ENCODE measurements at regions not wholly inside any gene's neighbourhood (a gene's known extent, or its start where the extent isn't known, plus 50 kb on each side); places are given as distances from the start of the nearest gene placed in this dataset.

DNA sequence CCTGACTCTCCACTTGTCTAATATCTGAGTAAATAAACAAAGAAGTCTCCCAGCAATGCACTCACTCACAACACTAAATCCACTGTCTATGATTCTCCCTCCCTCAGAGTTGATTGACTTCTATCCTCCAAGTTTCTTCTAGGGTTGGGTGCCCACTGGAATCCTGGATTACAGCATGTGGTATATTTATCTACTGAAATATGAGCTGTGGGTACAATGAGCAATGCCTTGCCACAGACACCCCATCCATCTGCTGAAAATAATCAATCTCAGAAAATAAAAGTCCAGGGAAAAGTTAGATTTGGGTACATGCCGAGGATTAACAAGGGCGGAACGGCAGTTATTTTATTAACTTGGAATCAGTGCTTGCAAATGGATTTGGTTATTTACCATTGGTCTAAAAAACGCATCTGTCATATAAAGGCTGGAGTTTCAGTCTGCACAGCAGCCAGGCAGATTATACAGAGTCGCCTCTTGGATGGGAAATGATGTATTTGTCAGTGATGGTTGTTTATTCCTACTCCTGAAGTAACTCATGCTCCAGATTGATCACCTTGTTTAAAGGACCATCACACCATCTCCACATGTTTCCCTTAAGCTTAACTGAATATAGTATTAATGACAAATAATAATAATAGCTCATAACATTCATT, 193.9 kb upstream of the SOX9 start:
- ATAC-seq: no peak
- no peak for DNase-seq
- no peak overlapping the region for H3K4me3 ChIP-seq
- no peaks in the 10 kb centered on the region for H3K36me3 ChIP-seq
- WGBS (ENCODE audit: insufficient coverage, low coverage, low lambda C conversion rate, missing lambda C conversion rate): 72% methylated on average over 5 of the region's 5 CpGs
- H3K4me1 ChIP-seq: no peaks in the 10 kb centered on the region
- no peaks in the 10 kb centered on the region for H3K27me3 ChIP-seq
- TF ChIP-seq POLR2A (IDR thresholded peaks at IDR 0.05): no peak
- TF ChIP-seq, protein P1, sequence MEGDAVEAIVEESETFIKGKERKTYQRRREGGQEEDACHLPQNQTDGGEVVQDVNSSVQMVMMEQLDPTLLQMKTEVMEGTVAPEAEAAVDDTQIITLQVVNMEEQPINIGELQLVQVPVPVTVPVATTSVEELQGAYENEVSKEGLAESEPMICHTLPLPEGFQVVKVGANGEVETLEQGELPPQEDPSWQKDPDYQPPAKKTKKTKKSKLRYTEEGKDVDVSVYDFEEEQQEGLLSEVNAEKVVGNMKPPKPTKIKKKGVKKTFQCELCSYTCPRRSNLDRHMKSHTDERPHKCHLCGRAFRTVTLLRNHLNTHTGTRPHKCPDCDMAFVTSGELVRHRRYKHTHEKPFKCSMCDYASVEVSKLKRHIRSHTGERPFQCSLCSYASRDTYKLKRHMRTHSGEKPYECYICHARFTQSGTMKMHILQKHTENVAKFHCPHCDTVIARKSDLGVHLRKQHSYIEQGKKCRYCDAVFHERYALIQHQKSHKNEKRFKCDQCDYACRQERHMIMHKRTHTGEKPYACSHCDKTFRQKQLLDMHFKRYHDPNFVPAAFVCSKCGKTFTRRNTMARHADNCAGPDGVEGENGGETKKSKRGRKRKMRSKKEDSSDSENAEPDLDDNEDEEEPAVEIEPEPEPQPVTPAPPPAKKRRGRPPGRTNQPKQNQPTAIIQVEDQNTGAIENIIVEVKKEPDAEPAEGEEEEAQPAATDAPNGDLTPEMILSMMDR (IDR thresholded peaks at IDR 0.05): no peak
- intact Hi-C loops (cut with DNase I): no loop called here
- H3K9me3 ChIP-seq: no peaks in the 10 kb centered on the region
- H3K27ac ChIP-seq: no peak overlapping the region

DNA sequence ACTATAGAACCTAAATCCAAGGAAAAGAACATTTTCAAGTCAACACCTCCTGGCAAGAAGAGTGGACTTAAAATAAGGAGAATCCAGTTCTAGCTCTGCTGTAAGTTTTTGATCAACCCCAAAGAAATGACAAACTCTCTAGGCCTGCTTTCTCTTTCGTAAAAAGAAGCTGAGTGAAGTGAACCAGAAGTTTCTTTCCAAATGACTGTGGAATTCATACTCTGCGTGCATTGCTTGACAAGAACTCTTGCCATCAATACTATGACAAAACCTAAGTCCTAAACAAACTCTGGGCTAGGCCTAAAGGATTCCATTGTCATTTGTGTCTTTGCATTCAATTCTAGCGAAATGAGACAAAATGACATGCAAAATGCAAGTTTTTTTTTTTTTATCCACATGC, 187.5 kb upstream of the SOX9 start:
- H3K4me1 ChIP-seq: no peaks in the 10 kb centered on the region
- no peak overlapping the region for H3K4me3 ChIP-seq
- no peak overlapping the region for H3K27ac ChIP-seq
- intact Hi-C loops (cut with DNase I): no loop called here
- H3K9me3 ChIP-seq: no peaks in the 10 kb centered on the region
- no peak for ATAC-seq
- no peak for DNase-seq
- TF ChIP-seq, protein P1 (IDR thresholded peaks at IDR 0.05): no peak
- no peak for TF ChIP-seq POLR2A (IDR thresholded peaks at IDR 0.05)
- 55% methylated on average over 3 of the region's 3 CpGs for WGBS (ENCODE audit: insufficient coverage, low coverage, low lambda C conversion rate, missing lambda C conversion rate)
- no peaks in the 10 kb centered on the region for H3K27me3 ChIP-seq
- H3K36me3 ChIP-seq: no peaks in the 10 kb centered on the region

DNA sequence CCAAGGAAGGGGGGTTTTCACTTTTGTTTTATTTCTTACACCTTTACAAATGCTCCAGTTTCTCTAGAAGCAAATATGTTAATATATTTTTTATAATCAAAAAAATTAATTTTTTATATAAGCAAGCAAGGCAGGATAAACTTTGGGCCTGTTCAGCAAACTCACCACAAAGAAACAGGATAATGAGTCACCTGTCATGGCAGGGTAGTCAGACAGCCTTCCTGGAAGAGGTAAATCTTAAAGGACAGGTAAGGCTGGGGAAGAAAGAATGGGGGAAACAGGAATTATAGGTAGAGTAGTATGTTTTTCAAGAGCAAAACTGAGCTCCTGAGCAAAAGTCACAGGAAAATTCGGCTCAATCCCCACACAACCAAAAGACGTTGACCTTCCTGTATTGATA, 186.3 kb upstream of the SOX9 start:
- H3K36me3 ChIP-seq: no peaks in the 10 kb centered on the region
- no peaks in the 10 kb centered on the region for H3K27me3 ChIP-seq
- no peaks in the 10 kb centered on the region for H3K9me3 ChIP-seq
- no peaks in the 10 kb centered on the region for H3K4me1 ChIP-seq
- no peak for ATAC-seq
- no peak for DNase-seq
- WGBS (ENCODE audit: insufficient coverage, low coverage, low lambda C conversion rate, missing lambda C conversion rate): 49% methylated on average over 2 of the region's 2 CpGs
- intact Hi-C loops (cut with DNase I): no loop called here
- H3K4me3 ChIP-seq: no peak overlapping the region
- TF ChIP-seq POLR2A (IDR thresholded peaks at IDR 0.05): no peak
- TF ChIP-seq, protein P1 (IDR thresholded peaks at IDR 0.05): no peak
- no peak overlapping the region for H3K27ac ChIP-seq

DNA sequence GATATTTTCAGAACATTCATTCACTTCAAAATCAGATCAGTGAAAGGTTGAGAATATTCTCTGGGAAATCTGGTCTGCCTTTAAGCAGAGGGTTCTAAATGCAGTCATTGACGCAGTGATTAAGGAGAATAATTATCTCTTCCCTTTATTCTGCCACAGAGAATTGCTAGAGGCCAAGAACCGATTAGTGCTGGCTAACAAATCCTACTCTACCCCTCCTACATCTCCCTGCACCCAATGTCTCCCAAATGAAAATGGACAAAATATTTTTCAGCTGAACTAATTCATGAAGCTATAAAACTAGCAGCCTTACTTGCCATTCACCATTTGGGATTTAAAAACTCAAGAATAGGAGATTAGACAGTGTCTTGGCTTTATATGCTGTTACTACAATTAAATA, 185.5 kb upstream of the SOX9 start:
- DNase-seq: no peak
- H3K9me3 ChIP-seq: no peaks in the 10 kb centered on the region
- H3K4me3 ChIP-seq: no peak overlapping the region
- no peak for ATAC-seq
- H3K36me3 ChIP-seq: no peaks in the 10 kb centered on the region
- 48% methylated on average over 2 of the region's 2 CpGs for WGBS (ENCODE audit: insufficient coverage, low coverage, low lambda C conversion rate, missing lambda C conversion rate)
- intact Hi-C loops (cut with DNase I): no loop called here
- H3K27me3 ChIP-seq: no peaks in the 10 kb centered on the region
- no peaks in the 10 kb centered on the region for H3K4me1 ChIP-seq
- no peak overlapping the region for H3K27ac ChIP-seq
- TF ChIP-seq POLR2A (IDR thresholded peaks at IDR 0.05): no peak
- TF ChIP-seq, protein P1 (IDR thresholded peaks at IDR 0.05): no peak

DNA sequence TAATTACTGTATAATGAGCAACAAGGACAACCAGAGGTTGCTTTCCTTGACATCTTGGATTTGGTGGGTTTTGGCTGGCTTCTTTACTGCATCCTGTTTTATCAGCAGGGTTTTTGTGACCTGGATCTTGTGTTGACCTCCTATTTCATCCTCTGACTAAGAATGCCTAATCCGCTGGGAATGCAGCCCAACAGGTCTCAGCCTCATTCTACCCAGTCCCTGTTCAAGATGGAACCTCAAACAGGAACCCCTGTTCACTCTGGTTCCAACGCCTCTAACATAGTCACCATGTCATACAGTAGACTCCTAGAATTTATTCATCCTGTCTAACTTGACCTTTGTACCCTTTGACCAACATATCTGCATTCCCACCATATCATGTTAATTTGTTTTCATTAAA, 183.8 kb upstream of the SOX9 start:
- no peak overlapping the region for H3K4me3 ChIP-seq
- TF ChIP-seq POLR2A (IDR thresholded peaks at IDR 0.05): no peak
- TF ChIP-seq, protein P1 (IDR thresholded peaks at IDR 0.05): no peak
- no peak for ATAC-seq
- H3K27me3 ChIP-seq: no peaks in the 10 kb centered on the region
- H3K27ac ChIP-seq: no peak overlapping the region
- no peak for DNase-seq
- H3K36me3 ChIP-seq: no peaks in the 10 kb centered on the region
- no peaks in the 10 kb centered on the region for H3K4me1 ChIP-seq
- WGBS (ENCODE audit: insufficient coverage, low coverage, low lambda C conversion rate, missing lambda C conversion rate): 71% methylated on average over 1 of the region's 2 CpGs
- intact Hi-C loops (cut with DNase I): no loop called here
- no peaks in the 10 kb centered on the region for H3K9me3 ChIP-seq
